Muscle of arm (tissue), 1 donor: ENCODE measurements at regions not wholly inside any gene's neighbourhood (a gene's known extent, or its start where the extent isn't known, plus 50 kb on each side); places are given as distances from the start of the nearest gene placed in this dataset.

Experiments used
- DNase-seq: peaks from one replicate; pipeline ENCODE4 v3.0.0-alpha.2; 2013

DNA sequence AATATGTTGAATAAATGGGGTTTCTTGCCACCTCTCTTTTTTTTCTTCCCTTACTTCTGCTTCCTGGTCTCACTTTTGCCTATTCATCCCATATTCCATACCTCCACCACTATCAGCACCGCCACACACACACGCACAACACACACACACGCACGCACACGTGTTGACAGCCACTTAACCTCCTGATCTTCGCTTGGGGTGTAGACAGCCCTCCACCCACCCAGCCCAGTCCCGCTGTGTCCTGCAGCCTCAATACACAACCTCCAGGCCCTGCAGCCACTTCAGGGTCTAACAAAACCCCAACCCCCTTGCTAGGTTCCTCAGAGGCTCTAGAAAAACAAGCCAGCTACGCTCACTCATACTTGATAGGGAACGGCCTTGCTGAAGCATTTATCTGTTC, 72.3 kb downstream of the LINC00237 start:
- no peak for DNase-seq

DNA sequence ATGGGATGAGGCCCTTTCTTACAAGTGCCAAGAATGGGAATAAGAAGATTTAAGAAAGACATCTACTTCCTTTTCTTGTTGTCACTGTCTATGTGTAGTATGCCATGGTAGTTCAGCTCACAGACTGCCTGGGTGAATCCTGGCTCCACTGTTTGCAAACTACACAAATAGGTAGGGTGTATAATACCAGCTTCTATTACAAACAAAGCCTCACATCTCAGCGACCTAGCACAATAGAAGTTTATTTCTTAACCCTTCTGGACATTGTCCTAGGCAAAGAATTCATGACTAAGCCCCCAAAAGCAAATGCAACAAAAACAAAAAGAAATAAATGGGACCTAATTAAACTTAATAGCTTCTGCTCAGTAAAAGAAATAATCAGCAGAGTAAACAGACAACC, 74.5 kb downstream of the LINC00237 start:
- DNase-seq: no peak

DNA sequence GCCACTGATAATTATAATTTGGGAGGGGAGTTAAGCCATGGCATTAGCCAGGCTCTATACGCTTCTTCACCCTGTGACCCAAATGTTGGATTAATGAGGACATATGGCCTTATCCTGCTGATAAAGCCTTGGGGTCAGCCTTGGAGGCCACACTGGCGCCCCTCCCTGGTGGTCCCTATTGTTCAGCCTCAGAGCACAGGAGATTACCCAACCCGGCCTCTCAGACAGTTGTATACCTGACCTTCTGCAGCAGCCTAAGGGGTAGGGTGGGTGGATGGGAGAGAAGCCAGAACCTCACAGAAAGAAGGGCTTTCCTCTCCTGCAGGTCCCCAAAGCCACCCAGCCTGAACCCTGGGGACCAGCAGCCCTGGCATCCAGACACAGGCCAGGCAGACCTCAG, 76.8 kb downstream of the LINC00237 start:
- DNase-seq: no peak

DNA sequence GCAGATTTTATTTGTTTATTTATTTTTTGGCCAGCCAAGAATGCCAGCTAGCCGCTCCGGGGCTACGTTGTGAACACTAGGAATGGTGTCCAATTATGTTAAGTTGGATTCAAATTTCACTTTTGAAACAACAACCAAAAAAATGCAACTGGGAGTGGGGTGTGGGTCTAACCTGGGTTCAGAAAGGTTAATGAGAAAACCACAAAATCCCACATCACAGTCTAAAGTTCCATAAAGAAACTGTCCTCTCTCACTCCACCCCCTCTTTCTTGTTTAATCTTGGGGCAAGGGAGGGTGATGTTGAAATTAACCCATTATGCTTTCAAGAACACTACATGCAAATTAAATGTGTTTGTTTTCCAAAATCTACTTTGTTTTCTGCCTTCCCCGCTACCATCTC, 77.2 kb downstream of the LINC00237 start:
- DNase-seq: no peak

- no peak for DNase-seq
These were observed 77.7 kb downstream of the LINC00237 start for GRCh38 chr20:21028436-21028835.

DNA sequence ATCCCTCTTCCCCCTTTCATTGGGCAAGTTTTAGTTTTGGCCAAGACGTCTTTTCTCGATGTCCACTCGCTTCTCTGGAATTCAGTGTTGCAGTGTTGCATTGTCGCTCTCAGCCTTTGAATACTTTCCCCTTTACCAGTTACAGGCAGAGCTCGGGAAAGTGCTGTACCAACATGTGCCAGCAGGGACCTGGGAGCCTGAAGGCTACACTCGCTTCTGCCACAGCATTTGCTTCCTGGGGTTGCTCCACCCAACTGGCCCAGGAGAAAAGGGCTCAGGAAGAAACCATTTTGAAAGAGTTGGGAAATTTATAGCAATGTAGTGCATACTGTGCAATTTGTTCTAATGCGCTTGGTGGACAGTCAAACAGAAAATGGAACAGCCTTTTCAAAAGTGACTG, 78.6 kb downstream of the LINC00237 start:
- DNase-seq: no peak

GRCh38 chr20:21026951-21027350, 79.2 kb downstream of the LINC00237 start:
- DNase-seq: no peak

DNA sequence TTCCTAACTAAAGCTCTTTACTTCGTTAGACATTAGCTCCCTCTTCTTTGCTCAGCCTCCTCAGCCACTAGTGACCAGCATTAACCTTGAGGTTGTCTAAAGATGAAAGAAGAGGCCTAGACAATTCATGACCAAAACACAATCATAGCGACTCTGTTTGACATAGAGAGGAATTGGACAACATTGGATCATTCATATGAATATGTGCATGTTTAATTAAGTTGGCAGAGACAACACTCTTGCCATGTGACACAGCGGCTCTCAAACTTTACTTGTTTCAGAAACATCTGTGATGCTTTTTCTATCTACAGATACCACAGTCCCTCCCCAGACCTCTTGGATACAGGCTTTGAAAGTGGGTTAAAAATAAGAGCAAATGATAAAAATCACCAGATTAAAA, 81.7 kb downstream of the LINC00237 start:
- DNase-seq: no peak

GRCh38 chr20:21022925-21023324, 83.2 kb downstream of the LINC00237 start:
- DNase-seq: no peak

GRCh38 chr20:21021472-21021790, 84.7 kb downstream of the LINC00237 start:
- DNase-seq: no peak

DNA sequence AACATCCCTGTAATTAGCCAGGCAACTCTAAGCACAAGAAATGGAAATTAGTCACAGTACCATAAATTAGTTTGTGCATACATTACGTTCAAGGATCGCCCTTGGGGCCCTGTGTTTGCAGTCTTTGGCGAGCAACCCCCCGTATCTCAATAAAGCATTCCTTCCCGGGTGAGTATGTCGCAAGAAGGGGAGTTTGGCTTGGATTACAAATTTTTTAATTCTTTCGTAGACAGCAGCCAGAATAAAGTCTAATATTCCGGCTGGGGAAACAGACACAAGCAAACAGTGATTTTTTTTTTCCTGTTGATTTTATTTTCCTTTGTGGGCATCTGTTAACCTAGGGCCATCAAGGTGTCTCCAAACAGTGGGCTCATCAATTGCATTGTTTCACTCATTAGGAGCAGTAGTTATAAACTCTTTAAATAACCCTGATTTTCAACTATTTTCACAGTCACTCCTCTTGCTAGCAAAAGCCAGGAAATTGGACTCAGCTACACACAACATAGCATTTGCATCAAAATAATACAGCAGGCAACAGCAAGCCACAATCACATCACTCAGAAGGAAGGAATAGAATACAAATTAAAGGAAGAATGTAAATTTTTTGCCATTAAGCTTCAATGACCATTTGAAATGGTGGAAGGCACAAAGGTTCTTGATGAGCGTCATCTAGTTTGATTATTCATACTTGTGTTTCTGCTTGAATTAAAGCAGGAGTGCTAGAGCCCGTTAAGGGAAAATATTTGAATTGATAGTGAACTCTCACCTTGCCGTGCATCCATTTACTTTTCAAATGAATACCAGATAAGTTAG, 85.3 kb downstream of the LINC00237 start:
- DNase-seq: peak; percentile 18

GRCh38 chr20:21019814-21020658, 86.1 kb downstream of the LINC00237 start:
- DNase-seq: no peak

DNA sequence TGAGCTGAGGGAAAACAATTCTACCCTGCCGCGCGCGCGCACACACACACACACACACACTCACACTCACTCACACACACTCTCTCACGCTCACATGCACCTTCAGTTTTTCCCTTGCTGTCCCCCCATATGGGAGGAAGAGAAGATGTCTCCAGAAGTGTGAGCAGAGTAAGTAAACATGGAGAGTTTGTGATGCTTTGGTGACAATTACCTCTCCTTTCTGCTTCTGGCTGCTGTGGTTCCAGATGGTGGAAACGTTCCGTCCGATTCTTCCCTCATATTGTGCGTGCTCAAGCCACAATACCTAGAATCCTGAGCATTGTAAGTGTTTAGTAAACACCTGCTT, 86.7 kb downstream of the LINC00237 start:
- DNase-seq: no peak

GRCh38 chr20:21018576-21018975, 87.6 kb downstream of the LINC00237 start:
- DNase-seq: no peak

- no peak for DNase-seq
These were observed 88.6 kb downstream of the LINC00237 start for GRCh38 chr20:21017528-21018085.

- DNase-seq: no peak
These were observed 89.4 kb downstream of the LINC00237 start for GRCh38 chr20:21016751-21017150.

GRCh38 chr20:21014528-21014927, 91.6 kb downstream of the LINC00237 start:
- no peak for DNase-seq

GRCh38 chr20:21008951-21009350, 97.2 kb downstream of the LINC00237 start:
- no peak for DNase-seq

- no peak for DNase-seq
These were observed 99.5 kb downstream of the LINC00237 start for GRCh38 chr20:21006611-21007010.

GRCh38 chr20:21004386-21005076, 101.6 kb downstream of the LINC00237 start:
- no peak for DNase-seq

GRCh38 chr20:21003902-21004301, 102.3 kb downstream of the LINC00237 start:
- DNase-seq: no peak

- DNase-seq: no peak
These were observed 103.7 kb downstream of the LINC00237 start for GRCh38 chr20:21002486-21002885.

DNA sequence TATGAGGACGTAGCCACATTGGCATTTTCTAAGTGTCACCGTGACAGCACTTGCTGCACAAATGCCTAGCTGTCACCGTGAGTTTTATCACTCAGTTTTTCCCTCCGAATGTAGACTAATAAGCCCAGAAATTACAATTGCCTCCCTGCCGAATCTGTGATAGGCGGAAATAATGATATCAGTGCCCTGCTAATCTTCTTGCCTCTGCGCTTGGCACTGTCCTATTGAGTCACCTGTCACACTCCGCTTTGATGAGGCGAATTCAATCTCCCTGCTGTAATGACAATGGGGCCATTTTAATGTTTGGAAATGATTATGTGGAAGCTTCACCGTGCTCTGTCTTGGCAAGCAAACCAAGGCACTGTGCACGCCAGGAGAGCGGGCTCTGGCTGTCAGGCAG, 112.8 kb downstream of the LINC00237 start:
- no peak for DNase-seq
